HEK293 (cell line): ENCODE measurements at regions not wholly inside any gene's neighbourhood (a gene's known extent, or its start where the extent isn't known, plus 50 kb on each side); places are given as distances from the start of the nearest gene placed in this dataset.

Experiments
- CTCF ChIA-PET: fragments of 350-600 bp; formaldehyde crosslinking; extraction: SDS; loops from one replicate; lab custom pipeline; 2021; ENCODE audit warnings: antibody characterized with exemption; lab: Yijun Ruan, JAX
- POLR2A ChIA-PET: fragments of 300-600 bp; formaldehyde crosslinking; extraction: SDS; loops from one replicate; lab custom pipeline; 2020; ENCODE audit warnings: antibody characterized with exemption, inconsistent platforms; lab: Yijun Ruan, JAX
- H3K27ac ChIP-seq: fragments of 200-500 bp; sonication (Bioruptor generic); 2 replicates; pipeline ENCODE4 v1.5.1; 2014; ENCODE audit warnings: low read depth, low read length, control low read depth, inconsistent platforms; ENCODE audit errors: extremely low read depth
- H3K36me3 ChIP-seq, 2 experiments: fragments of 200-500 bp in 1 of 2; sonication (Bioruptor generic) in 1 of 2; 1 replicate in 1 of 2; 2 replicates in 1 of 2; pipeline ENCODE4 v1.5.1; 2014 to 2017; ENCODE audit warnings: inconsistent platforms in 2 of 2, low read length in 2 of 2; ENCODE audit not compliant: control insufficient read depth in 2 of 2, insufficient read depth in 1 of 2
- H3K4me1 ChIP-seq: fragments of 200-500 bp; sonication (Bioruptor generic); 2 replicates; pipeline ENCODE4 v1.5.1; 2014; ENCODE audit warnings: mild to moderate bottlenecking, low read length, inconsistent platforms; ENCODE audit not compliant: control insufficient read depth, insufficient read depth
- H3K4me3 ChIP-seq: 2 replicates; pipeline ENCODE4 v1.5.1; 2011; ENCODE audit warnings: low read depth, mild to moderate bottlenecking, control low read depth, low read length, moderate library complexity
- H3K9me3 ChIP-seq: fragments of 200-500 bp; sonication (Bioruptor generic); 2 replicates; pipeline ENCODE4 v1.5.1; 2014; ENCODE audit warnings: low read depth, low read length, inconsistent platforms; ENCODE audit not compliant: control insufficient read depth, insufficient read depth
- EGR2 ChIP-seq: fragments of 450-650 bp; formaldehyde crosslinking; IDR thresholded peaks from 2 replicates; pipeline ENCODE4 v1.5.1; 2016; ENCODE audit warnings: low read depth, missing biosample characterization, missing genetic modification characterization
- GFI1B ChIP-seq: fragments of 450-650 bp; formaldehyde crosslinking; IDR thresholded peaks from 2 replicates; pipeline ENCODE4 v1.5.1; 2016; ENCODE audit warnings: missing biosample characterization, missing genetic modification characterization
- GLI2 ChIP-seq: fragments of 450-650 bp; formaldehyde crosslinking; IDR thresholded peaks from 2 replicates; pipeline ENCODE4; 2017; ENCODE audit warnings: missing biosample characterization, missing genetic modification characterization, low read depth, borderline replicate concordance
- MEIS1 ChIP-seq: sonication (generic); formaldehyde crosslinking; IDR thresholded peaks from 2 replicates; pipeline ENCODE4 v1.8.1; 2022; ENCODE audit warnings: missing genetic modification reagents, mild to moderate bottlenecking, borderline replicate concordance
- MZF1 ChIP-seq: fragments of 450-650 bp; formaldehyde crosslinking; IDR thresholded peaks from 2 replicates; pipeline ENCODE4 v1.5.1; 2017; ENCODE audit warnings: missing biosample characterization, missing genetic modification characterization, borderline replicate concordance
- SCRT1 ChIP-seq: fragments of 450-650 bp; formaldehyde crosslinking; IDR thresholded peaks from 2 replicates; pipeline ENCODE4 v1.5.1; 2016; ENCODE audit warnings: missing biosample characterization, missing genetic modification characterization, borderline replicate concordance
- YY2 ChIP-seq: fragments of 450-650 bp; formaldehyde crosslinking; IDR thresholded peaks from 2 replicates; pipeline ENCODE4 v1.5.1; 2016; ENCODE audit warnings: missing biosample characterization, missing genetic modification characterization
- ZBTB20 ChIP-seq: fragments of 450-650 bp; formaldehyde crosslinking; IDR thresholded peaks from 2 replicates; pipeline ENCODE4 v1.5.1; 2016; ENCODE audit warnings: missing biosample characterization, missing genetic modification characterization
- ZBTB44 ChIP-seq: fragments of 450-650 bp; IDR thresholded peaks from 2 replicates; pipeline ENCODE4 v1.5.1; 2018; ENCODE audit warnings: missing biosample characterization, mild to moderate bottlenecking, missing genetic modification characterization
- ZFP41 ChIP-seq: fragments of 450-650 bp; formaldehyde crosslinking; IDR thresholded peaks from 2 replicates; pipeline ENCODE4 v1.5.1; 2016; ENCODE audit warnings: missing biosample characterization, missing genetic modification characterization, borderline replicate concordance
- ZNF16 ChIP-seq: fragments of 450-650 bp; formaldehyde crosslinking; IDR thresholded peaks from 2 replicates; pipeline ENCODE4 v1.5.1; 2016; ENCODE audit warnings: low read depth, missing biosample characterization, missing genetic modification characterization
- ZNF221 ChIP-seq: fragments of 450-650 bp; formaldehyde crosslinking; IDR thresholded peaks from 2 replicates; pipeline ENCODE4 v1.5.1; 2017; ENCODE audit warnings: missing biosample characterization, missing genetic modification characterization, borderline replicate concordance
- ZNF302 ChIP-seq: fragments of 450-650 bp; formaldehyde crosslinking; IDR thresholded peaks from 2 replicates; pipeline ENCODE4 v1.5.1; 2016; ENCODE audit warnings: missing biosample characterization, missing genetic modification characterization, low read depth
- ZNF311 ChIP-seq: fragments of 450-650 bp; formaldehyde crosslinking; IDR thresholded peaks from 2 replicates; pipeline ENCODE4 v1.5.1; 2017; ENCODE audit warnings: missing biosample characterization, missing genetic modification characterization, borderline replicate concordance
- ZNF366 ChIP-seq: fragments of 450-650 bp; formaldehyde crosslinking; conservative IDR thresholded peaks from 2 replicates; pipeline ENCODE4 v1.5.1; 2016; ENCODE audit warnings: missing biosample characterization, missing genetic modification characterization
- ZNF426 ChIP-seq: fragments of 450-650 bp; formaldehyde crosslinking; IDR thresholded peaks from 2 replicates; pipeline ENCODE4 v1.5.1; 2017; ENCODE audit warnings: missing biosample characterization, missing genetic modification characterization, mild to moderate bottlenecking, inconsistent platforms, moderate library complexity
- ZNF513 ChIP-seq: fragments of 450-650 bp; IDR thresholded peaks from 2 replicates; pipeline ENCODE4 v1.5.1; 2018; ENCODE audit warnings: missing biosample characterization, missing genetic modification characterization
- ZNF704 ChIP-seq: fragments of 450-650 bp; formaldehyde crosslinking; IDR thresholded peaks from 2 replicates; pipeline ENCODE4 v1.5.1; 2016; ENCODE audit warnings: missing biosample characterization, missing genetic modification characterization
- ZNF768 ChIP-seq: fragments of 450-650 bp; formaldehyde crosslinking; IDR thresholded peaks from 2 replicates; pipeline ENCODE4 v1.5.1; 2018; ENCODE audit warnings: missing biosample characterization, mild to moderate bottlenecking, missing genetic modification characterization
- TF ChIP-seq, protein P1 (sequence below): fragments of 450-650 bp; formaldehyde crosslinking; IDR thresholded peaks from 2 replicates; pipeline ENCODE4 v1.5.1; 2016; ENCODE audit warnings: missing biosample characterization, missing genetic modification characterization
- TF ChIP-seq, protein P2 (sequence below): fragments of 450-650 bp; formaldehyde crosslinking; IDR thresholded peaks from 2 replicates; pipeline ENCODE4 v1.5.1; 2017; ENCODE audit warnings: missing biosample characterization, missing genetic modification characterization

DNA sequence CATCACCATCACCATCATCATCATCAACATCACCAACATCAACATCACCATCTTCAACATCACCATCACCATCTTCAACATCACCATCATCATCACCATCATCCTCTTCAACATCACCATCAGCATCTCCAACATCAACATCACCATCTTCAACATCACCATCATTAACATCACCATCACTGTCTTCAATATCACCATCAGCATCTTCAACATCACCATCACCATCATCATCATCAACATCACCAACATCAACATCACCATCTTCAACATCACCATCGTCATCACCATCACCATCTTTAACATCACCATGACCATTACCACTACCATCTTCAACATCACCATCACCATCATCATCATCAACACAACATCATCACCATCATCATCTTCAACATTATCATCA, 267.2 kb downstream of the SP3 start:
- TF ChIP-seq ZBTB44 (tag by site-specific recombination) (no peak), GFI1B (tag by site-specific recombination) (no peak), ZNF16 (no peak), ZNF302 (peak; percentile 20; the same call in 1 of the 2 replicates), ZNF513 (tag by site-specific recombination) (peak; percentile 96), YY2 (tag by site-specific recombination) (0 out of 2 replicates have a peak, but pooled peaks have one; percentile 20), ZNF311 (tag by site-specific recombination) (peak; percentile 53; the same call in 1 of the 2 replicates), ZNF426 (no peak), MEIS1 (CRISPR knock-in tag) (no peak), GLI2 (tag by site-specific recombination) (no peak)
- Histone ChIP-seq H3K36me3 (peaks cover 0 to 11% of the 10 kb centered on the region in 2 experiments; a peak in 1 of 3 replicates), H3K27ac (no peak overlapping the region), H3K4me3 (no peak overlapping the region), H3K9me3 (no peaks in the 10 kb centered on the region), H3K4me1 (no peaks in the 10 kb centered on the region)
- ChIA-PET CTCF (no interaction called here), POLR2A (no interaction called here)

DNA sequence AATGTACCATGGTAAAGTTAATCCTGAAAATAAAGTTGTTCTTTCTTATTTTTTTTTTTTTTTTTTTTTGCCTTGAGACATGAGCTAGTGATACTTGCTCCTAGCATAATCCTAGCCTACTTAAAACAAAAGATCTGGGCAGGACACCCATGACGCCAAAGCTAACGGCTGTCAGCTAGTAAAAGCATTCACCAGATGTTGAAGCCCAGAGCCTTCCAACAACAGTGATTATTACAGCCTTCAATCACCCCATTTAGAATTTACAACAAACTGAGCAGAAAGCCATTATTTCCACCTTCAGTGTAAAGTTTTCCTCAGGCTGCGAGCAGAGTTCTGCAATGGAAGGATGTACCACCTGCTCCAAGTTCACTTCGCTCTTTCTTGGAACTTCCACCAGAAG, 259.5 kb downstream of the SP3 start:
- Histone ChIP-seq H3K36me3 (no peaks in the 10 kb centered on the region), H3K9me3 (no peaks in the 10 kb centered on the region), H3K27ac (no peak overlapping the region), H3K4me3 (no peak overlapping the region), H3K4me1 (no peaks in the 10 kb centered on the region)
- ChIA-PET POLR2A (no interaction called here), CTCF (no interaction called here)
- TF ChIP-seq SCRT1 (no peak), MZF1 (no peak), ZNF768 (no peak), EGR2 (no peak), ZNF704 (tag by site-specific recombination) (no peak), ZNF221 (no peak), ZBTB20 (tag by site-specific recombination) (no peak), ZNF366 (tag by site-specific recombination) (no peak), ZFP41 (no peak)
- TF ChIP-seq, protein P1, sequence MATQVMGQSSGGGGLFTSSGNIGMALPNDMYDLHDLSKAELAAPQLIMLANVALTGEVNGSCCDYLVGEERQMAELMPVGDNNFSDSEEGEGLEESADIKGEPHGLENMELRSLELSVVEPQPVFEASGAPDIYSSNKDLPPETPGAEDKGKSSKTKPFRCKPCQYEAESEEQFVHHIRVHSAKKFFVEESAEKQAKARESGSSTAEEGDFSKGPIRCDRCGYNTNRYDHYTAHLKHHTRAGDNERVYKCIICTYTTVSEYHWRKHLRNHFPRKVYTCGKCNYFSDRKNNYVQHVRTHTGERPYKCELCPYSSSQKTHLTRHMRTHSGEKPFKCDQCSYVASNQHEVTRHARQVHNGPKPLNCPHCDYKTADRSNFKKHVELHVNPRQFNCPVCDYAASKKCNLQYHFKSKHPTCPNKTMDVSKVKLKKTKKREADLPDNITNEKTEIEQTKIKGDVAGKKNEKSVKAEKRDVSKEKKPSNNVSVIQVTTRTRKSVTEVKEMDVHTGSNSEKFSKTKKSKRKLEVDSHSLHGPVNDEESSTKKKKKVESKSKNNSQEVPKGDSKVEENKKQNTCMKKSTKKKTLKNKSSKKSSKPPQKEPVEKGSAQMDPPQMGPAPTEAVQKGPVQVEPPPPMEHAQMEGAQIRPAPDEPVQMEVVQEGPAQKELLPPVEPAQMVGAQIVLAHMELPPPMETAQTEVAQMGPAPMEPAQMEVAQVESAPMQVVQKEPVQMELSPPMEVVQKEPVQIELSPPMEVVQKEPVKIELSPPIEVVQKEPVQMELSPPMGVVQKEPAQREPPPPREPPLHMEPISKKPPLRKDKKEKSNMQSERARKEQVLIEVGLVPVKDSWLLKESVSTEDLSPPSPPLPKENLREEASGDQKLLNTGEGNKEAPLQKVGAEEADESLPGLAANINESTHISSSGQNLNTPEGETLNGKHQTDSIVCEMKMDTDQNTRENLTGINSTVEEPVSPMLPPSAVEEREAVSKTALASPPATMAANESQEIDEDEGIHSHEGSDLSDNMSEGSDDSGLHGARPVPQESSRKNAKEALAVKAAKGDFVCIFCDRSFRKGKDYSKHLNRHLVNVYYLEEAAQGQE, result no peak
- TF ChIP-seq, protein P2, sequence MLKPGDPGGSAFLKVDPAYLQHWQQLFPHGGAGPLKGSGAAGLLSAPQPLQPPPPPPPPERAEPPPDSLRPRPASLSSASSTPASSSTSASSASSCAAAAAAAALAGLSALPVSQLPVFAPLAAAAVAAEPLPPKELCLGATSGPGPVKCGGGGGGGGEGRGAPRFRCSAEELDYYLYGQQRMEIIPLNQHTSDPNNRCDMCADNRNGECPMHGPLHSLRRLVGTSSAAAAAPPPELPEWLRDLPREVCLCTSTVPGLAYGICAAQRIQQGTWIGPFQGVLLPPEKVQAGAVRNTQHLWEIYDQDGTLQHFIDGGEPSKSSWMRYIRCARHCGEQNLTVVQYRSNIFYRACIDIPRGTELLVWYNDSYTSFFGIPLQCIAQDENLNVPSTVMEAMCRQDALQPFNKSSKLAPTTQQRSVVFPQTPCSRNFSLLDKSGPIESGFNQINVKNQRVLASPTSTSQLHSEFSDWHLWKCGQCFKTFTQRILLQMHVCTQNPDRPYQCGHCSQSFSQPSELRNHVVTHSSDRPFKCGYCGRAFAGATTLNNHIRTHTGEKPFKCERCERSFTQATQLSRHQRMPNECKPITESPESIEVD (tag by site-specific recombination), result no peak
